Liver (tissue), 8 donors: ENCODE measurements at regions not wholly inside any gene's neighbourhood (a gene's known extent, or its start where the extent isn't known, plus 50 kb on each side); places are given as distances from the start of the nearest gene placed in this dataset.

Experiments used
- DNase-seq: peaks from one replicate; pipeline ENCODE4 v3.0.0-alpha.2; 2017; ENCODE audit warnings: low spot score
- H3K27ac ChIP-seq, 2 donors: one replicate each; pipeline ENCODE4 v1.7.0; 2013; ENCODE audit warnings: inconsistent platforms in 2 of 2, low read length in 2 of 2, control low read depth in 1 of 2, low read depth in 1 of 2, mild to moderate bottlenecking in 1 of 2
- H3K27me3 ChIP-seq, 4 donors: one replicate each; pipeline versions ENCODE4 v1.6.1 to v1.7.0; 2013; ENCODE audit warnings: low read length in 3 of 4, inconsistent platforms in 1 of 4, mild to moderate bottlenecking in 1 of 4, moderate library complexity in 1 of 4; ENCODE audit not compliant: control insufficient read depth in 4 of 4, insufficient read depth in 4 of 4
- H3K36me3 ChIP-seq, 4 donors: one replicate each; pipeline versions ENCODE4 v1.6.1 to v1.7.0; 2013; ENCODE audit warnings: low read length in 3 of 4, mild to moderate bottlenecking in 3 of 4, low read depth in 1 of 4, moderate library complexity in 1 of 4; ENCODE audit not compliant: control insufficient read depth in 4 of 4, insufficient read depth in 3 of 4
- H3K4me1 ChIP-seq, 4 donors: one replicate each; pipeline versions ENCODE4 v1.6.1 to v1.7.0; 2013; ENCODE audit warnings: low read length in 3 of 4, mild to moderate bottlenecking in 3 of 4, moderate library complexity in 1 of 4; ENCODE audit not compliant: control insufficient read depth in 4 of 4, insufficient read depth in 4 of 4
- H3K4me3 ChIP-seq, 3 donors: one replicate each; pipeline versions ENCODE4 v1.6.1 to v1.7.0; 2013; ENCODE audit warnings: low read length in 3 of 3, control low read depth in 1 of 3, low read depth in 1 of 3, mild to moderate bottlenecking in 1 of 3
- H3K9ac ChIP-seq, 2 donors: one replicate each; pipeline ENCODE4 v1.7.0; 2013; ENCODE audit warnings: low read length in 2 of 2, mild to moderate bottlenecking in 2 of 2, moderate library complexity in 2 of 2, control low read depth in 1 of 2, low read depth in 1 of 2
- H3K9me3 ChIP-seq, 4 donors: one replicate each; pipeline versions ENCODE4 v1.6.1 to v1.7.0; 2013; ENCODE audit warnings: low read length in 3 of 4; ENCODE audit not compliant: control insufficient read depth in 4 of 4
- ATF3 ChIP-seq: IDR thresholded peaks from 2 replicates; pipeline ENCODE4 v1.6.1; 2016; ENCODE audit warnings: antibody characterized with exemption
- EGR1 ChIP-seq, 2 donors: IDR thresholded peaks; 2 replicates each; pipeline ENCODE4 v1.6.1; 2016 to 2018; ENCODE audit warnings: antibody characterized with exemption in 2 of 2, low read depth in 2 of 2
- FOXA1 ChIP-seq: IDR thresholded peaks from 2 replicates; pipeline ENCODE4 v1.6.1; 2016; ENCODE audit warnings: antibody characterized with exemption
- FOXA2 ChIP-seq: IDR thresholded peaks from 2 replicates; pipeline ENCODE4 v1.6.1; 2016; ENCODE audit warnings: antibody characterized with exemption
- GABPA ChIP-seq, 2 donors: IDR thresholded peaks in 1 of 2; conservative IDR thresholded peaks in 1 of 2; 2 replicates each; pipeline ENCODE4 v1.6.1; 2016; ENCODE audit warnings: antibody characterized with exemption in 2 of 2, mild to moderate bottlenecking in 1 of 2, moderate library complexity in 1 of 2
- HNF4A ChIP-seq, 2 donors: conservative IDR thresholded peaks; 2 replicates each; pipeline ENCODE4 v1.6.1; 2016; ENCODE audit warnings: antibody characterized with exemption in 2 of 2, mild to moderate bottlenecking in 2 of 2
- HNF4G ChIP-seq: IDR thresholded peaks from 2 replicates; pipeline ENCODE4 v1.6.1; 2016; ENCODE audit warnings: antibody characterized with exemption
- JUND ChIP-seq, 2 donors: IDR thresholded peaks; 2 replicates each; pipeline ENCODE4 v1.6.1; 2016; ENCODE audit warnings: antibody characterized with exemption in 2 of 2
- NR2F2 ChIP-seq: IDR thresholded peaks from 2 replicates; pipeline ENCODE4 v1.6.1; 2016; ENCODE audit warnings: antibody characterized with exemption
- RAD21 ChIP-seq, 2 donors: IDR thresholded peaks; 2 replicates each; pipeline ENCODE4 v1.6.1; 2016; ENCODE audit warnings: antibody characterized with exemption in 2 of 2, mild to moderate bottlenecking in 2 of 2
- RXRA ChIP-seq, 2 donors: IDR thresholded peaks; 2 replicates each; pipeline ENCODE4 v1.6.1; 2017 to 2018; ENCODE audit warnings: antibody characterized with exemption in 2 of 2, mild to moderate bottlenecking in 1 of 2
- SP1 ChIP-seq: IDR thresholded peaks from 2 replicates; pipeline ENCODE4 v1.6.1; 2018; ENCODE audit warnings: antibody characterized with exemption, mild to moderate bottlenecking
- TAF1 ChIP-seq: conservative IDR thresholded peaks from 2 replicates; pipeline ENCODE4 v1.6.1; 2016; ENCODE audit warnings: antibody characterized with exemption, mild to moderate bottlenecking
- YY1 ChIP-seq: IDR thresholded peaks from 2 replicates; pipeline ENCODE4 v1.6.1; 2016; ENCODE audit warnings: antibody characterized with exemption, mild to moderate bottlenecking
- WGBS: extraction: QIAGEN DNeasy Blood & Tissue Kit; methylation state at CpG from one replicate; pipeline ENCODE4 v1.1.7; 2013; 5-methylcytosine and 5-hydroxymethylcytosine counted together
- TF ChIP-seq, protein P1 (sequence below): IDR thresholded peaks from 2 replicates; pipeline ENCODE4 v1.6.1; 2016; ENCODE audit warnings: antibody characterized with exemption
- TF ChIP-seq, protein P2 (sequence below): fragments of 150-350 bp; IDR thresholded peaks from 2 replicates; pipeline ENCODE4 v1.5.1; 2017; ENCODE audit warnings: improper control_type of control experiment, low read depth, low read length; ENCODE audit not compliant: missing input control
- donor health status: healthy.
- donor health status: healthy.
- donor health status: healthy.
- donor health status: healthy.
- donor health status: healthy.

GRCh38 chr3:16366-16765 is 180.2 kb upstream of the CHL1 start:
- H3K27ac ChIP-seq, result no peak overlapping the region
- no peaks in the 10 kb centered on the region for H3K9me3 ChIP-seq
- H3K36me3 ChIP-seq, result no peaks in the 10 kb centered on the region
- no peak for DNase-seq
- 63% methylated on average over 2 of the region's 2 CpGs for WGBS
- H3K27me3 ChIP-seq, result no peaks in the 10 kb centered on the region
- H3K9ac ChIP-seq, result no peak overlapping the region
- H3K4me3 ChIP-seq, result no peak overlapping the region
- H3K4me1 ChIP-seq, result no peaks in the 10 kb centered on the region
- no peak for TF ChIP-seq FOXA2
- no peak for TF ChIP-seq YY1
- TF ChIP-seq NR2F2, result no peak
- no peak for TF ChIP-seq HNF4G
- TF ChIP-seq EGR1 (IDR thresholded peaks at IDR 0.05; ENCODE audit: low read depth in 2 of 2), result no peak
- no peak for TF ChIP-seq HNF4A (conservative IDR thresholded peaks at IDR 0.05)
- TF ChIP-seq, protein P1, sequence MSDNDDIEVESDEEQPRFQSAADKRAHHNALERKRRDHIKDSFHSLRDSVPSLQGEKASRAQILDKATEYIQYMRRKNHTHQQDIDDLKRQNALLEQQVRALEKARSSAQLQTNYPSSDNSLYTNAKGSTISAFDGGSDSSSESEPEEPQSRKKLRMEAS, result no peak

DNA sequence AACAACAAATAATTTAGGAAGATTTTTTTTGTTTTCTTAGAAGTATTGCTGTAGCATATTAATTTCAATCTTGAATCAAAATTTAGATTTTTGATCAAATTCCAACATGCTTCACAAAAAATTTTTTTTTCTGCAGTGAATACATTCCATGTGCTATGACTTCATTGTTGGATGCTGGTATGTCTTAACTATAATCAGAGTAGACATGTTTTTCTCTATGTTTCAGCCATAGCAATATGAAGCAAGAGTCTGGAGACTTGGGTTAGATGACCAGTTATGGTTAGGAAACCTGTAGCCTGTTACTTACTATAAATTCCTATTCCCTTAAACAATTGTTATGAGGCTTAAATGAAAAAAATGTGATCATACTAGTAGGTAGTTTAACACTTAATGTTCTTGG is 176.1 kb upstream of the CHL1 start:
- no peak overlapping the region for H3K27ac ChIP-seq
- no peaks in the 10 kb centered on the region for H3K9me3 ChIP-seq
- no peak overlapping the region for H3K4me3 ChIP-seq
- H3K9ac ChIP-seq, result no peak overlapping the region
- no peaks in the 10 kb centered on the region for H3K4me1 ChIP-seq
- H3K27me3 ChIP-seq, result no peaks in the 10 kb centered on the region
- TF ChIP-seq RAD21 (IDR thresholded peaks at IDR 0.05), result no peak
- TF ChIP-seq EGR1 (IDR thresholded peaks at IDR 0.05; ENCODE audit: low read depth in 2 of 2), result no peak
- no peak for TF ChIP-seq RXRA (IDR thresholded peaks at IDR 0.05)
- TF ChIP-seq SP1, result no peak
- no peak for TF ChIP-seq TAF1
- no peak for TF ChIP-seq ATF3
- TF ChIP-seq HNF4A (conservative IDR thresholded peaks at IDR 0.05), result no peak
- TF ChIP-seq HNF4G, result no peak
- no peaks in the 10 kb centered on the region for H3K36me3 ChIP-seq
- DNase-seq, result no peak

GRCh38 chr3:24006-24405 is 172.6 kb upstream of the CHL1 start:
- H3K9me3 ChIP-seq, result no peaks in the 10 kb centered on the region
- no peak overlapping the region for H3K27ac ChIP-seq
- no peak overlapping the region for H3K4me3 ChIP-seq
- no peaks in the 10 kb centered on the region for H3K36me3 ChIP-seq
- WGBS, result 48% methylated on average over 3 of the region's 3 CpGs
- H3K9ac ChIP-seq, result no peak overlapping the region
- H3K27me3 ChIP-seq, result no peaks in the 10 kb centered on the region
- TF ChIP-seq RXRA (IDR thresholded peaks at IDR 0.05) (no peak), HNF4A (conservative IDR thresholded peaks at IDR 0.05) (no peak), TAF1 (no peak), RAD21 (IDR thresholded peaks at IDR 0.05) (no peak), GABPA (IDR thresholded peaks at IDR 0.05 in 1 of 2, conservative IDR thresholded peaks at IDR 0.05 in 1 of 2) (no peak), ATF3 (no peak), FOXA1 (no peak), FOXA2 (no peak), EGR1 (IDR thresholded peaks at IDR 0.05; ENCODE audit: low read depth in 2 of 2) (no peak), NR2F2 (no peak), YY1 (no peak), SP1 (no peak), JUND (IDR thresholded peaks at IDR 0.05) (no peak)
- TF ChIP-seq, protein P2, sequence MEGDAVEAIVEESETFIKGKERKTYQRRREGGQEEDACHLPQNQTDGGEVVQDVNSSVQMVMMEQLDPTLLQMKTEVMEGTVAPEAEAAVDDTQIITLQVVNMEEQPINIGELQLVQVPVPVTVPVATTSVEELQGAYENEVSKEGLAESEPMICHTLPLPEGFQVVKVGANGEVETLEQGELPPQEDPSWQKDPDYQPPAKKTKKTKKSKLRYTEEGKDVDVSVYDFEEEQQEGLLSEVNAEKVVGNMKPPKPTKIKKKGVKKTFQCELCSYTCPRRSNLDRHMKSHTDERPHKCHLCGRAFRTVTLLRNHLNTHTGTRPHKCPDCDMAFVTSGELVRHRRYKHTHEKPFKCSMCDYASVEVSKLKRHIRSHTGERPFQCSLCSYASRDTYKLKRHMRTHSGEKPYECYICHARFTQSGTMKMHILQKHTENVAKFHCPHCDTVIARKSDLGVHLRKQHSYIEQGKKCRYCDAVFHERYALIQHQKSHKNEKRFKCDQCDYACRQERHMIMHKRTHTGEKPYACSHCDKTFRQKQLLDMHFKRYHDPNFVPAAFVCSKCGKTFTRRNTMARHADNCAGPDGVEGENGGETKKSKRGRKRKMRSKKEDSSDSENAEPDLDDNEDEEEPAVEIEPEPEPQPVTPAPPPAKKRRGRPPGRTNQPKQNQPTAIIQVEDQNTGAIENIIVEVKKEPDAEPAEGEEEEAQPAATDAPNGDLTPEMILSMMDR, result no peak
- DNase-seq, result no peak
- peaks cover 0 to 1% (median 0%) of the 10 kb centered on the region in 4 donors for H3K4me1 ChIP-seq
